ENCODE measurements at regions not wholly inside any gene's neighbourhood (a gene's known extent, or its start where the extent isn't known, plus 50 kb on each side); places are given as distances from the start of the nearest gene placed in this dataset.
A peak's percentile ranks its signal among the peaks of the same experiment; 100 is the strongest.

GRCh38 chr5:109529520-109529919 is 119.7 kb upstream of the PJA2 start:
- DNase-seq = no peak

GRCh38 chr5:109524555-109524954 is 114.8 kb upstream of the PJA2 start:
- DNase-seq = no peak

GRCh38 chr5:109524026-109524425 is 114.3 kb upstream of the PJA2 start:
- no peak for DNase-seq

GRCh38 chr5:109522404-109522803 is 112.6 kb upstream of the PJA2 start:
- no peak for DNase-seq

- no peak for DNase-seq
Observed at GRCh38 chr5:109519416-109519815, 109.6 kb upstream of the PJA2 start.

GRCh38 chr5:109516390-109516789 is 106.6 kb upstream of the PJA2 start:
- DNase-seq = no peak

- DNase-seq = no peak
Observed at GRCh38 chr5:109511980-109512734, 102.4 kb upstream of the PJA2 start.

- DNase-seq = no peak
Observed at GRCh38 chr5:109506556-109506955, 96.8 kb upstream of the PJA2 start.

- DNase-seq = no peak
Observed at GRCh38 chr5:109496112-109496511, 86.3 kb upstream of the PJA2 start.

- no peak for DNase-seq
Observed at GRCh38 chr5:109487753-109488420, 78.1 kb upstream of the PJA2 start.

GRCh38 chr5:109486200-109486804 is 76.5 kb upstream of the PJA2 start:
- DNase-seq = no peak

GRCh38 chr5:109485030-109485429 is 75.3 kb upstream of the PJA2 start:
- no peak for DNase-seq

- no peak for DNase-seq
Observed at GRCh38 chr5:109484597-109484996, 74.8 kb upstream of the PJA2 start.

- DNase-seq = no peak
Observed at GRCh38 chr5:109483395-109483971, 73.7 kb upstream of the PJA2 start.

GRCh38 chr5:109482748-109483147 is 73.0 kb upstream of the PJA2 start:
- DNase-seq = no peak

GRCh38 chr5:109479260-109479860 is 69.6 kb upstream of the PJA2 start:
- no peak for DNase-seq

- DNase-seq = no peak
Observed at GRCh38 chr5:109478830-109479229, 69.1 kb upstream of the PJA2 start.

- no peak for DNase-seq
Observed at GRCh38 chr5:109476292-109476691, 66.5 kb upstream of the PJA2 start.

GRCh38 chr5:109469896-109470662 is 60.3 kb upstream of the PJA2 start:
- no peak for DNase-seq

- DNase-seq = peak; percentile 54
Observed at GRCh38 chr5:109468737-109469420, 59.1 kb upstream of the PJA2 start.

- DNase-seq = no peak
Observed at GRCh38 chr5:109468288-109468676, 58.5 kb upstream of the PJA2 start.

- no peak for DNase-seq
Observed at GRCh38 chr5:109467058-109467457, 57.3 kb upstream of the PJA2 start.
